A204.1 (cell line): ENCODE measurements at regions not wholly inside any gene's neighbourhood (a gene's known extent, or its start where the extent isn't known, plus 50 kb on each side); places are given as distances from the start of the nearest gene placed in this dataset.

Experiments
- FAIRE-seq: peaks from 2 replicates; lab custom pipeline; 2012; peaks lifted over from hg19 to GRCh38; lab: Jason Lieb, UNC

DNA sequence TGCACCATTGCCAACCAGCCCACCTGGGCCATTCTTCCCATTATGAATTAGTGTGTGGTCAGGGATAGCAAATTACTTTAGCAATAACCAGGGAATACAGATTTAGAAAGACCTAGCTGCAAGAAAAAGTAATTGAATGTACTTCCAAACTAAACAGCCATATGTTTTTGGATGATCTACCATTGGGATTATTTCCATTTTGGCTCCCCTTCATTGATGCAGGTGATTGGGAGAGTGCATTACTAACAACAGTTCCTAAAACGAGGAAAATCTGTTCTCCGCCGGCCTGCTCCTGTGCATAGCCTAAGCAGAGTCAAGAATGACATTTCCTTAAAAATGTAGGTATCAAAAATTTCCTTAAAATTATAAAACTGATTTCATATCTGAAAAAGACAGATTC is 58.5 kb downstream of the MAIP1 start:
- no peak for FAIRE-seq

DNA sequence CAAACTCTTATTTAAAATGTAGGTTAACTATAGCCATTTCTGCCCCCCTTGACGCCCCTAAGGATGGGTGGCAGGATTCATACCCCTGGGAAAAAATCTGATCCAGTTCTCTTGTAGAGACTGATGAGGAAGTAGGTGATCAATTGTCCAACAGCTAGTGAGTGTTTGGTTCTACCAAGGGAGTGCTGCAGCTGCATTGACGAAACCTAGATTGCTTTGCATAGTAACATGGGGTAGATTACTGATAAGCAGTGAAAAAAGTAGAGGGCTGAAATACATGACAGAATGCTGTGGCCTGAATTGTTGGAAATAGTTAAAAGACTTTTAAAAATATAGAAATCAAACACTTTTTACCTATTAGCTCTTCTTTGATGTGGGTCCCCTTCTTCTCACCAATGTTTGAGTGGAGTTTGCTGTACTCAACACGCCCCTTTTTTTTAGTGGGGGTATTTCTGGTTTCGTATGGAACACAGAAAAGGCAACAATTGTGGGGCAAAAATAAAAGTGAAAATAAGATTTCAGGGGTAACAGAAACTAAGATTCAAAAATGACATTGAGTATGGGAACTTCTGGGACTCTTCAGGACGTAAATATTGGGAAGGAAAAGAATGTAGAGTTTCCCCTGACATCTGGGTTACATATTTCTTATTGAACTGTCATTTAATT is 66.2 kb downstream of the MAIP1 start:
- FAIRE-seq: no peak

DNA sequence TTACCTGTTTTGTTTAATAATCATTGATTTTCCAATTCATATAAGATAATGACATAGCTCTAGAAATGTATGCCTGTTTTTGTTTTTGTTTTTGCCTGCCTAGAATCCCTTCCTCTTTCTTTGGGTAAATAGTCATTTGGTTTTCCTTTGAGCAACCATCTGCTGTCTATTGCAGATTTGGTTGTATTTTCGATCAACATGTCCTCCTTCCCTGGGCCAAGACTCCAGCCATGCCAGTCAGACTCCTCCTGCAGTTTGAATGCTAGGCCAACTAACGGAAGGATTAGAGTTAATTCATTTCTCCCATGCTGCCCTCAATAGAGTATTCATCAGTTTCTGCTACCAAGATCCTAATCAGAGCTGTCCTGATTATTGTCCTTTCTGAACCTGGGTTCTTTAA is 67.1 kb downstream of the MAIP1 start:
- FAIRE-seq: no peak

DNA sequence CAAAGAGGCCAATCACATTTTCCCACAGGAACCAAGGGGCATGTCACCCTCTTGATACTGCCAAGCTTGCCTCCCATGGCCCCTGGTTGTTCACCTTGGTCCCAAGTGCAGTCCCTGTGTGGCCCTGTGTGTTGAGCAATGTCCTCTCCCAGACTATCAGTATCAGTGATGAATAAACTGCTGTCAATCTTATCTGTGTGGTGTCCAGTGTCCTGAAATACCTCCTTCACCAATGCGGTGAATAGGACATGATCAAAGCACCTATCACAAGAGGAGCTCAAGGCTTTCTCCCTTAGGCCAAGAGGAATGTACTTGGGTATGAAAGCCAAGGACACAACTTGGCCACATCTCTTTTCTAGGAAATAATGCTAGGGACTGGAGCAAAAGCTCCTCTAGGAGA is 68.2 kb downstream of the MAIP1 start:
- no peak for FAIRE-seq

DNA sequence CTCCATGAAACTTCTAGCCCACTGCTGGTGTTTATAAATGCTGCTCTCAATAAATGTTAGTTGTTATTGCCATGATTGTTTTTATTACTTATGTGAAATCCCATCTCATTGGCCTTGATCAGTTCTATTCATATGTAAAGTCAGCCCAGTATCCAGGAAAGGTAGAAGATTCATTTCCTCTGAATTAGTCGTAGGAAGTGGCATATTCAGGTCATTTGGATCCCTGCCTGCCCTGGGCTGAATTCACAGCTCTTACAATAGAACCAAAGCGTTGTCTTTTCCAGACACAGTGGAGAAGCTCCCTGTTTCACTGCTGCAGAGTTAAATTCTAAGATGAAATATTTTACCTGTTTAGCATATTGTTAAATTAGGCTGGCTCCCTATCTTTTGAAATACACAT is 70.3 kb downstream of the MAIP1 start:
- FAIRE-seq: no peak

DNA sequence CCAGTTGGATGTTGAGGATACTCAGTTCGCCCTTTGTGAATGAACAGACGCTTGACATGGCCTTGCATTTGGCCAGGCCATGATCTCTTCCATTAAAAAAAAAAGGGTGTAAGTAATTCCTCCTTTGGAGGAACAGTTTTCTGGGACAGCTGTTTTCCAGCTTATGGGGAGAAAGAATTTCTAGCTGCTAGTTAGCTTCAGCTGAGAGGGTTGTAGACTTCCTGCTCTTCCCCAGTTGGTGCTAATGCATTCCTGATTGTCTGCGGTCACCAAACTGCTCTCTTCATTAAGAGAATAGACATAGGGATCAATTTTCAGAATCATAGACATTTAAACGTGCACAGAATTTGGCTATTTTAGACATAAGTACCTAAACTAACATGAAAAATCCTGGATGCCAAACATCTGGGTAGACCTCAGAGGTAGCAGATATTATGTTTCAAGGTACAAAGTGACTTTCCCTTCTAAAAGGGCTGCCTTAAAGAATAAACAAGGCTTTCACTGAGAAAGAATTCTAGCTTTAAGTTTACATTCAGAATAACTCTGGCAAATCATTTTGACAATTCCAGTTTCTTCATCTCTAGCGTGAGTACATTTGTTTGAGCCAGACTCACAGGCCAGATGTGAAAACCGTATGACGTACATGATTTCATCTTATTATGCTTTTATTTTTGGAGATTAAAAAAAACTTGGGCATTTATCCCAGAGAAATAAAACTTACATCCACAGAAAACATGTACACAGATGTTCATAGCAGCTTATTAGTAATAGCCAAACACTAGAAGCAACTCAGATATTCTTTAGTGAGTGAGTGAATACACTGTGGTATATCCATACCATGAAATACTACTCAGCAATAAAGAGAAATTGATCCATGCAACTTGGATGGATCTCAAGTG is 71.2 kb downstream of the MAIP1 start:
- no peak for FAIRE-seq

DNA sequence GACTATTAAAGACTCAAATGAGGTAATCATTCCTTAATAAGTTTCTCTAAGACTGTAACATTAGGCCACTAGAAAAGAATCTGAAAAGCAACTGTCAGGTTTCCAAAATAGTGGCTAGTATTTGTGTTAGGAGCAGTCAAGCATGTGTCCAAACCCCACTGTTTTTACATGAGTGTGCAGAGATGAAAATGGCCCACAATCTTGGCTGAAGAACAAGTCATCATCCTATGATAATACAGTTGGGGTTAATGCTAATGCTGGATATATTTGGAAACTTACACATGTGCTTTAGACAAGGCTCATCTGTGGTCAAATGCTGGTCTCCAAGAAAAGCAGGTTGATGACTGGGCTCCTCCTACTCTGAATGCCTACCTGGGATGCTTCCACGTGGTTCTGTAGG is 73.6 kb downstream of the MAIP1 start:
- no peak for FAIRE-seq

DNA sequence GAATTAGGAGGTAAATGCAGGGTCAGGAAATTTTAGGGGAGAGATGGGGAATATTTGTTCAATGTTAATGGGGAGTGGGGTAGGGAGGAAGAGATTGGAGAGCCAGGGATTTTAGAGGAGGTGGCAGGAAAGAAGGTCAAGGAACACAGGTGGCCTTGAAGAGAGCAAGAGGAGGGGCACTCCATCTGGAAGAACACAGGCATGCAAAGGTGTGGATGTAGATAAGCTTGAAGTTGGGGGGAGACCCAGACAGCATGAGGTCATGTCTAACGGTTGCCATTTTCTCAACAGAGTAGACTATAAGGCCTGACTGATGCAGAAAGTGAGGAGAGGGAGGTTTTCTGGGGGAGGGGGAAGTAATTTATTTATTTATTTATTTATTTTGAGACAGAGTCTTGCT is 77.5 kb downstream of the MAIP1 start:
- FAIRE-seq: no peak

DNA sequence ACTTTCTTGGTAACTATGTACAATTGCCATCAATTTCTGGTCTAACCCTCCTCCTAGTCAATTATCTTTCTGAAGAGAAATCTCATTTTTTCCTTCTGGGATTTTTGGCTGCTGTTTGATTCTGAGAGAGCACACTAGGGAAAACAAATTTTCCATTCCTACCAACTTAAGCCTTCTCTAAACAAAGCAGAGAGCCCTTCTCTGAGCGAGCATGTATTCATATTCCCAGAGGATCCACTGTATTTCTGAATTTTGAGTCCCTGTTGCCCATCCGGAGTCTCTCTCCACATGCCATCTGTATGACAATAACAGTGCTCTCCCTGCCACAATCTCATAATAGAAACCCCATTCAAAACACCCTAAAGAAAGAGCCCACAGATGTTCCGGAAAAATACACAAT is 78.5 kb downstream of the MAIP1 start:
- FAIRE-seq: no peak

DNA sequence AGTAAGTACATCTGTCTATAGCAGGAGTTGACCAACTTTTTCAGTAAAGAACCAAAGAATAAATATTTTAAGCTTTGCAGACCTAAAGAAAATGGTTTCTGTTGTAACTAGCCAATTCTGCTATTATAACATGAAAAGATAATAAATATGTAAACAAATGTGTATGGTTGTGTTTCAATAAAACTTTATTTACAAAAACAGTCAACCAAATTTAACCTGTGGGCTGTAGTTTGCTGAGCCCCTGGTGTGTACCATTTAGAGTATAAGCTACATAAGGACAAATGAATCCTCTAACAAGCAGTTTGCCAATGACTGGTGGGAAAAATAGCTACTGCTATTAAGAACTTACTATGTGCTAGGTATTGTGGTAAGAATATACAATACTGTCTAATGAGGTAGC is 79.4 kb downstream of the MAIP1 start:
- FAIRE-seq: no peak

DNA sequence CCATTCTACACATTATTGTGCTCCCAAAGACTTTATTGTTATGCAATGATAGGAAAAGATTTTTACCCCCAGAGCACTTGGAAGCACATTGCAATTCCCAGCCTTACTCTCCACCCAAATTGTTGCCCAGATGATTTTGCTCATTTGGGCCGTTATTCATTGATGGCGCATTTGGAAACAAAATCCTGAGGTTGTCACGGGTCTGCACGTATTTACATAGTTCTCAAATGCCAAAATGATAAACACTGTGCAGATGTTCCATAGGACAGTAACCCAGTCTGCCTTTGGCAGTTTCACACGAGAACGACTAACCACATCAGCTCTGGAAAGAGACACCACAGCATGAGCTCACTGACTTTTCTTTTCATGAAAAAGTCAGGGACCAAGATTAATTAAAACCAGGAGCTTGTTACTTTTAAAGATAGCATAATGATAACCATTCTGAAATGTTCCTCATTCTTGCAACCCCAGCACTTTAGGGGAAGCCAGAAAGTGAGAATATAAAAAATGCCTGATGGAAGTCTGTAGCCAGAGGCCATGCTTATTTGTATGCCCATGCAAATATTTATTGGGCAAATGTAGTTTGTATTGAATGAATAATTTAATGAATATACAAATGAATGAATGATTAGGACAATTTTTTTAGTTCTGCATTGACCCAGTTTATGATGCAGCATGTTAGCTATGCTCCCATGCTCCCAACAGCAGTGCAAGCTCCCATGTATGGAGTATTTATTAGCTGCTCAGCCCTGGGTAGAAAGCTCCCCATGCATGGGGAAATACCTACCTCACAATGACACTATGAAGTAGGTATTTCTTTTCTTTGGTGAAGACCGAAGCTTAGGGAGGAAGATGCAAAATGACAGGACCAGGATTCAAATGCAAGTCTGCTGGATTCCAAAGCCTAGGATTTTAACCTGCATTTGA is 84.6 kb downstream of the MAIP1 start:
- no peak for FAIRE-seq

DNA sequence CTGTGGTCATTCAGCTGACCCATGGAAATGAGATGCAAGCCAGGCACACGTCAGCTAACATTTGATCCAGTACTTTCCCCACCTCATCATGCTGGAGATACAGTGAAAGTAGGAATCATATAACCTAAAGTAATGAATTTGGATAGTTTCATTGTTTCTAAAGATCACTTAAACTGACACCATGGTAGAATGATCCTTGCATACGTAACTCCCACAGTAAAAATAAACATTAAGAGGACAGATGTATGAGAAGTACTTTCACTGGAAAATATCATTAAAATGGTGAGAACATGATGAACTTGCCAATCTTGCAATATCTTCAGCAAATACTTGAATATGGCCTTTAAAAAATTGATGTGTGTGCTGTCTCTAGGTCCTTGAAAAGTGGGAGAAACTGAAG is 85.4 kb downstream of the MAIP1 start:
- no peak for FAIRE-seq

DNA sequence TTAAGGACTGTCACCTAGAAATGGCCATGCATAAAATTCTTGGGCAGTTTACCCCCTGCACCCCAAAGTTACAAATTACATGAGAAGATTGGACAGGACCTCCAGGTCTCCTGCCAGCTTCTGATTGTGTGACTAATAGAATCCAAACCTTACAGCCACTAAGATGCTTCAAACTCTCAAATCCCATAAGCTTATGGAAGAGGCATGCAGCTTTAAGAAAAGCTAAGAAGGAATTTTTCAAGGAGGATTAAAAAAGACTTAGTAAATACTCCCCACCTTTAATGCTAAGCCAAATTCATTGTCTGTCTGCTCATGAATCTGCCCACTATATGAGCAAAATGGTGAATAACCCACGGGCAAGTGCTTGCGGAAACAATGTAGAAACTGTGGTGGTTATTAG is 86.3 kb downstream of the MAIP1 start:
- no peak for FAIRE-seq

DNA sequence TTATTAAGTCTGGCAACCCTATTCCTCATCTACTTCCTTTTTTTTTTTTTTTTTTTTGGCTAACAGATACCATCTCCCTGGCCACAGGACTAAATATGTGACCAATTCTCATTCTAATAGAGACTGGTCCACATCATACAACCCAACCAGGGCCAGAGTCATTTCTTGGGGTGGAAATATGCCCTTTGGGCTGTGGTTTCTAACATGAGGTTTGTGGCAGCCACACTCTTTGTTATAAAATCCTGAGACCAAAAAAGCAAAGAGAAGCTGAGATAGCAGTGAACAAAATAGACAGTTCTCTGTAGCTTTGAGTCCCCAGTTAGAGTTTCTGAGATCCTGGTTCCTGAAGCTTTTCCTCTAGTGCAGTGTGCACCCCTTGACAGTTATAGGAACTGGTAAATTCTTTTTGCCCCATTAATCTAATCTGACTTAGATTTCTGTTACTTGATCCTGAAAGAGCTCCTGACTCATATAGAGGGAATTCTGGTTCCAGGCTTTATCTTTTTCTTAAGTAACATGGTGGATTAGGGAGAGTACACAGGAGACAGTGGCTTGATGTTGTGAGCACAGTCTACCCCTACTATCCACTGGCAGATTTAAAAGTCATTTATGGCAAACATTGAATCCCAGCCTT is 86.8 kb downstream of the MAIP1 start:
- no peak for FAIRE-seq

DNA sequence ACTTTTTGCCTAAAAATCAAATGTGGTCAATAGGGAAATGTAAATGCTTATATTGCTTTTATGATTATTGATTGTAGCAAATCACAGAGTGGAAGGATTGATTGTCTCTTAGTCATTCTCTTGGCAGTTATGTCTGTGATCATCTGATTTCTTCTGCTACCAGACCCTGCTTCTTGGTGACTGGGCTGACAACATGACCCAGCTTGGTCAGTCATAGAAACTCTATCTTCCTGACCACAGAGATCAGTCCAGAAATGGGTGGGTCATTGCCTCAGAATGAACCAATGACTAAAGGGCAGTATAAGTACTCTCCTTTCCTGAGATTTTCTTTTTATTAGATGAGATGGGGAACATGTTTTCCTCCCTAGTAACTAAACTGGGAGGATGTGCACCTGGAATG is 87.6 kb downstream of the MAIP1 start:
- no peak for FAIRE-seq

DNA sequence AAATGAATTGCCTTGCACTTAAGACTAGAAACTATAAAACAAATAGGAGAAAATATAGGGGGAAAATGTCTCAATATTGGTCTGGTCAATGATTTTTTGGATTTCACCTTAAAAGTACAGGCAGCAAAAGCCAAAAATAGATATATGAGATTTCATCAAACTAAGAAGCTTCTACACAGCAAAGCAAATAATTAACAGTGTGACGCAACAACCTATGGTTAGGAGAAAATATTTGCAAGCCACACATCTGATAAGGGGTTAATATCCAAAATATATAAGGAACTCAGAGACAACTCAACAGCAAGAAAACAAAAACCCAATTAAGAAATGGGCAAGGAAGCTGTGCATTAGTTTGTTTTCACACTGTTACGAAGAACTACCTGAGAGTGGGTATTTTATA is 89.1 kb downstream of the MAIP1 start:
- FAIRE-seq: no peak

DNA sequence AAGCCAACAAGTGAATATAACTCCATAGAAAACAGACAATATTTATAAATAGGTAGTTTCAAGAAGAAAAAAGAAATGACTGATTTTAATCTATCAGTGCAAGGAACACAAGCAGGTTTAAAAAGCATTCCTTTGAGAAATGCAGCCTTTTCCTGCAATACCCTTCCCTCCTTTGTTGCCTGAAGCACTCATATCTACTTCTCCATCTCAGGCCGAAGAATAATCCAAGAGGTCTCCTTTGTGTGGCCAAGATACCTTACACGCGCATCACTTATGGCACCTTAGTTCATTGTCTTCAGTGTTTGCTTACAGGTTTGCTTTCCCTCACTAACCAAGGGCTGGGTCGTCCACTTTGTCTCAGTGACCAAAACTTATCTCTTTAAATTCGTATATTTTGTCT is 93.0 kb downstream of the MAIP1 start:
- no peak for FAIRE-seq

DNA sequence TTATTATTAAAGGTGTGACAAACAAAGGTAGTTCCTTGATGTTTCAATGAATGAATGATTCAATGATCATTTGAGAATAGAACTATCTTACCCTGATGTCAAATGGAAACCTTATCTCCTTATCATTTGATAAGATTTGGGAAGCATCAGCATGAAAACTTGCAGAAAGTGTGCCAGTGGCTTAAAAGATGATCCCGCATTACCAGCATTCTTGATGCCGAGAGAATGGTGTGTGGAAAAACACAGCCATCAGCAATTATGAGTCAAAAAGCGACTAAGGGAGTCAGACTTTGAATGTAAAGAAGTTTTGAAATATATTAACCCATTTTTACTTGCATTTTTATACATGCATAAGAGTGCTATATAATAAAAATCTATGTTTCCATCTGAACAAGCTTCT is 93.7 kb downstream of the MAIP1 start:
- FAIRE-seq: no peak

DNA sequence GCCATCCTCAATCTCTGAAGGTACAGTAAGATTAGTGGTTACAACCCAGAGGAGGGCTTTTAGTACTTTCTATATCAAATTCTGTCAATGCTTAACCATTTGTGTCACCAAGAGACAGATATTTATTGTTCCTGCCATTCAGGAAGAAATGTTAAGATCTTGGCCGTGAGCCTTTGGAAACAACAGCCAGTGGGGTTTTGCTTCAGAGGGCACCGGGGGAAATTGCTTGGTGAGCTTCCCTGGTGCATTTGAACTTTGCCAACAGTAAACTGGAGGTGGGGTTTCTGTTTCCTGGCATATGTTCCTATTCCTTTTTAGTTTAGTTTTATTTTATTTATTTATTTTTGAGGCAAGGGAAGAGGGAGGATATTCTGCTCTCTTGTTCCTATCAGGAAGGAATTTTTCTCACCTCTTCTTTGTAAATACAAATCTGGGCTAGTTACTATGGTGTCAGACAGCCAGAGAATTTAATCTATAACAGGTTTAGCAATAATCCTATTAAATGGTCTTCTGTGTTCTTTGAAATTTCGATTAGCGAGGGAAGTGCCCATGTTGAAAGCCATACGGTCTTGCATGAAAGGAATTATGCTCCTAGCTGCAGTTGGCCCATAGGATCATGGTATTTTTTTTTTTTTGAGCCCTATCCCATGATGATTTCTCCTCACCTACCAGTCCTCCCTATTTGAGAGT is 95.7 kb downstream of the MAIP1 start:
- no peak for FAIRE-seq

DNA sequence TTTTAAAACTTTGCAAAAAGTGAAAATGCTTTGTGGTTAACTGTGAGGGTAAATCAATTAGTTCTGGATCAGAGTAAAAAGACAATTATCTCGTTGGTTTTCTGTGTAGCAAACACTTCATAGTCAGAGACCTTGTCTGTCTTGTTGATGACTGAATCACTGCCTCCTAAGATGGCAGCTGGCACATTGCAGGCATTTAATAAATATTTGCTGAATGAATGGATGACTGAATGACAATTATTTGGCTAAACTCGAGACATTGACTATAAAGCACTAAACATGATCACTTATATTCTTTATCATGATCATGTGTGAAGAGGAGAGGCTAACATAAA is 96.2 kb downstream of the MAIP1 start:
- no peak for FAIRE-seq

DNA sequence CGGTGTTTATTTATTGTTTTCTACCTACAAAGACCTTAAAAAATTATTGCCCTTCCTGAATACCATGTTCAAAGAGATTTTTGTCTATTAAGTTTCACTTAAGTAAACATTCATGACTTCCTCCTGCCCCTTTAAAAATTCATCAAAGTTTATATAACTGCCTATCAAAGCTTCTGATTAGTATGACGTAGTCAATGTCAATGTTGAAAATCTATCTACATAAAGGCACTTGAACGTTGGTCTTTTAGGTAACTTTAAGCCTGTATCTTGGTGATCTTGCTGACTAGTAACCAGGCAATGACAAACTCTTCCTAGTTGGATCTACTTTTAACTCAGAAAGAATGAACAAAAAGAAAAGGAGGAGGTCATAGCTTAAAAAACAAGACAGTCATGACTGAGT is 97.2 kb downstream of the MAIP1 start:
- no peak for FAIRE-seq
